Psoas muscle (tissue), 7 donors: ENCODE measurements at regions not wholly inside any gene's neighbourhood (a gene's known extent, or its start where the extent isn't known, plus 50 kb on each side); places are given as distances from the start of the nearest gene placed in this dataset.

Experiments
- ATAC-seq, 4 donors: fragments of 200-7000 bp; cut with Tn5 transposase; one replicate each; pipeline ENCODE4 v1.9.1; 2020; ENCODE audit warnings: moderate library complexity in 3 of 4, mild to moderate bottlenecking in 2 of 4
- DNase-seq, 2 donors: peaks; one replicate each; pipeline ENCODE4 v3.0.0-alpha.2; 2020
- H3K27ac ChIP-seq: fragments of 200-600 bp; one replicate; pipeline ENCODE4 v1.8.0; 2022
- H3K27me3 ChIP-seq, 3 donors: fragments of 200-600 bp in 1 of 3; one replicate each; pipeline versions ENCODE4 v1.6.1 to v1.8.0; 2013 to 2022; ENCODE audit warnings: low read length in 2 of 3, mild to moderate bottlenecking in 2 of 3, moderate library complexity in 1 of 3; ENCODE audit not compliant: insufficient read depth in 3 of 3
- H3K36me3 ChIP-seq, 2 donors: fragments of 200-600 bp in 1 of 2; one replicate each; pipeline versions ENCODE4 v1.6.1 to v1.8.0; 2013 to 2022; ENCODE audit warnings: low read depth in 1 of 2, mild to moderate bottlenecking in 1 of 2, moderate library complexity in 1 of 2; ENCODE audit not compliant: insufficient read depth in 1 of 2
- H3K4me1 ChIP-seq: fragments of 200-600 bp; one replicate; pipeline ENCODE4 v1.8.0; 2022
- H3K4me3 ChIP-seq: fragments of 200-600 bp; one replicate; pipeline ENCODE4 v1.8.0; 2022; ENCODE audit warnings: mild to moderate bottlenecking
- H3K9me3 ChIP-seq: fragments of 200-600 bp; one replicate; pipeline ENCODE4 v1.8.0; 2022
- CTCF ChIP-seq: fragments of 200-600 bp; IDR thresholded peaks from one replicate; pipeline ENCODE4 v1.8.0; 2022; ENCODE audit warnings: antibody characterized with exemption
- WGBS, 3 donors: extraction: QIAGEN DNeasy Blood & Tissue Kit; methylation state at CpG; one replicate each; pipeline versions ENCODE4 v1.1.6 to v1.1.7; 2013; 5-methylcytosine and 5-hydroxymethylcytosine counted together
- intact Hi-C, 2 donors: fragments of 100-400 bp; cut with DNase I; formaldehyde crosslinking; loops; one replicate each; pipeline versions ENCODE4 v1.11.0 to v1.14.2; 2022
- donor health status: healthy with polysubstance abuse.
- donor health status: DM: no; HTN: no; CAD: no; lungs with moderate emphysema.
- donor health status: Bipolar disorder and iron deficiency.
- donor health status: healthy.
- donor health status: DM: yes; HTN: yes; CAD: no.
- donor health status: DM: no; HTN: no; CAD: no.
- donor health status: DM: yes; HTN: yes; CAD: no.

- H3K27me3 ChIP-seq = no peaks in the 10 kb centered on the region
- no peak overlapping the region for H3K4me3 ChIP-seq
- no peak for ATAC-seq
- DNase-seq = no peak
- 83 to 87% (median 86%) methylated on average over 3 of the region's 3 CpGs for WGBS, 3 donors
- H3K9me3 ChIP-seq = no peaks in the 10 kb centered on the region
- no peak for TF ChIP-seq CTCF
- no peaks in the 10 kb centered on the region for H3K36me3 ChIP-seq
- no peak overlapping the region for H3K27ac ChIP-seq
- no peaks in the 10 kb centered on the region for H3K4me1 ChIP-seq
- intact Hi-C loops = no loop called here
Measured at GRCh38 chr2:111222204-111222866, 101.6 kb downstream of the BCL2L11 start.

GRCh38 chr2:111225856-111226255 is 105.1 kb downstream of the BCL2L11 start:
- no peaks in the 10 kb centered on the region for H3K4me1 ChIP-seq
- DNase-seq (no peak), ATAC-seq (no peak)
- no peaks in the 10 kb centered on the region for H3K27me3 ChIP-seq
- no peak overlapping the region for H3K4me3 ChIP-seq
- peaks cover 11% of the 10 kb centered on the region for H3K9me3 ChIP-seq
- intact Hi-C loops = no loop called here
- H3K36me3 ChIP-seq = no peaks in the 10 kb centered on the region
- 95 to 96% (median 96%) methylated on average over 3 of the region's 3 CpGs for WGBS, 3 donors
- no peak for TF ChIP-seq CTCF
- H3K27ac ChIP-seq = no peak overlapping the region

GRCh38 chr2:111226876-111227700 is 106.4 kb downstream of the BCL2L11 start:
- intact Hi-C loops = no loop called here

GRCh38 chr2:111227716-111228141 is 107.0 kb downstream of the BCL2L11 start:
- 57 to 75% (median 61%) methylated on average over 5 to 6 of the region's 6 CpGs for WGBS, 3 donors
- H3K4me1 ChIP-seq = no peaks in the 10 kb centered on the region
- DNase-seq (no peak), ATAC-seq (no peak)
- no peaks in the 10 kb centered on the region for H3K36me3 ChIP-seq
- intact Hi-C loops = no loop called here
- no peak overlapping the region for H3K27ac ChIP-seq
- no peaks in the 10 kb centered on the region for H3K27me3 ChIP-seq
- TF ChIP-seq CTCF = no peak
- no peak overlapping the region for H3K4me3 ChIP-seq
- H3K9me3 ChIP-seq = peaks cover 12% of the 10 kb centered on the region

More at GRCh38 chr2:111226876-111227700, 106.4 kb downstream of the BCL2L11 start:
- Histone ChIP-seq H3K4me1 (no peaks in the 10 kb centered on the region), H3K4me3 (no peak overlapping the region), H3K9me3 (peaks cover 12% of the 10 kb centered on the region), H3K27me3 (no peaks in the 10 kb centered on the region), H3K36me3 (no peaks in the 10 kb centered on the region), H3K27ac (no peak overlapping the region)
- ATAC-seq = no peak
- no peak for DNase-seq
- no peak for TF ChIP-seq CTCF
- 45 to 65% (median 52%) methylated on average over 6 of the region's 6 CpGs for WGBS, 3 donors
